ENCODE measurements at regions not wholly inside any gene's neighbourhood (a gene's known extent, or its start where the extent isn't known, plus 50 kb on each side); places are given as distances from the start of the nearest gene placed in this dataset.

DNA sequence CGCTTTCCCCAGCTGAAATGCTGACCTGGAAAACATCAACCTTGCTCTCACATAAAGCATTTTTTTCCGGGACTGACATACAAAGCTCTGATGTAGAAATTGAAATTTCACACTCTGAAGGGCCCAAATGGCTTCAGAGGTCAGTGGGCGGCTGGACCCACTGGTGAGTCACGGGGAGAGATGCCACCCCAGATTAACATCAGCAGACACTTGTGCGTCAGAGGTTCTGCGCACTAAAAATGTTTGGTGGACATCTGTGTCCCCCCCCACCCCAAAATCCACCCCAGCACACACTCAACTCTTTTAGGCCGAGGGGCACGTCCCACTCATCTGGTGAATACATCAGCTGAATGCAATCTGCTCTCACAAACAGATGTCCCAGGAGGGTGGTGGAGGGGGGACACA is 208.9 kb downstream of the ASB1 start:
- no peak for DNase-seq

DNA sequence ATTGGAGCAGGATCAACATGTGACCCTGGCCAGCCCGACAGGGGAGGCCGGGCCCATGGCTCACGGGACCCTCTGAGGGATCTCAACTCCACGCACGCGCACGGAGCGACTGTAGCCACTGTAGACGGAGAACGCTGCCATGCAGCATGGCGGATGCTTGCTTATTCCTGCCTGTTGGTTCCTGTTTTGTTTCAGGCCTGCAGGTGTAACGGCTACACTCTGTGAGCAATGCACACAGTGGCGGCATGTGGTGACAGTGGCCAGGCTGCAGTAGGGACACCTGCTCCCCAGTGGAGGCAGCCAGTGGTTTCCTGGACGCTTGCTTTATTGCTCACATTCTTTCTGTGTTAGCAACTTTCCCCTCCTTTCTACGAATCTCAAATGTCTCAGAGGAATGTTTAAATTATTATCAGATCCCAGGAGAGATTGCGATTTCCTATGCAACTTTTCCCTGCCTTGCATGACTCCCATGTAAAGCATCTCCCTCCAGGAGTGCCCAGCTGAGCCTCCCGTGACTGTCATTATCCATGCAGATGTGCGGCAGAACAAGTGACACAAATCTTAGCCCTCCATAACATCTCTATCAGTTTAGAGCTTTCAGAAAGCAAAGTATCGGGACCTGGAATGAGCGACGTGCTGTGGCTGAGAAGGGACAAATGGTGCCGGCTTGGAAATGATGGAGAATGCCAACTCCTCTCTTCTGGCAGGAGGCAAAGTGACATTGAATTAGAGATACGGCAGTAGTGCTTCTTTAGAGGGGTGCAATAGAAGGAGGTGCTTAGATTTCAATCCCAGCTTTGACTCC is 209.7 kb downstream of the ASB1 start:
- Histone ChIP-seq H3K27me3 (ENCODE audit: control insufficient read depth in 3 of 3, insufficient read depth in 3 of 3, low read length in 2 of 3) (peaks cover 0 to 5% (median 0%) of the 10 kb centered on the region in 3 donors), H3K27ac (ENCODE audit: low read depth in 1 of 2, low read length in 1 of 2) (no peak overlapping the region)

More for the DNA sequence above, 208.9 kb downstream of the ASB1 start:
- TF ChIP-seq, protein P1, sequence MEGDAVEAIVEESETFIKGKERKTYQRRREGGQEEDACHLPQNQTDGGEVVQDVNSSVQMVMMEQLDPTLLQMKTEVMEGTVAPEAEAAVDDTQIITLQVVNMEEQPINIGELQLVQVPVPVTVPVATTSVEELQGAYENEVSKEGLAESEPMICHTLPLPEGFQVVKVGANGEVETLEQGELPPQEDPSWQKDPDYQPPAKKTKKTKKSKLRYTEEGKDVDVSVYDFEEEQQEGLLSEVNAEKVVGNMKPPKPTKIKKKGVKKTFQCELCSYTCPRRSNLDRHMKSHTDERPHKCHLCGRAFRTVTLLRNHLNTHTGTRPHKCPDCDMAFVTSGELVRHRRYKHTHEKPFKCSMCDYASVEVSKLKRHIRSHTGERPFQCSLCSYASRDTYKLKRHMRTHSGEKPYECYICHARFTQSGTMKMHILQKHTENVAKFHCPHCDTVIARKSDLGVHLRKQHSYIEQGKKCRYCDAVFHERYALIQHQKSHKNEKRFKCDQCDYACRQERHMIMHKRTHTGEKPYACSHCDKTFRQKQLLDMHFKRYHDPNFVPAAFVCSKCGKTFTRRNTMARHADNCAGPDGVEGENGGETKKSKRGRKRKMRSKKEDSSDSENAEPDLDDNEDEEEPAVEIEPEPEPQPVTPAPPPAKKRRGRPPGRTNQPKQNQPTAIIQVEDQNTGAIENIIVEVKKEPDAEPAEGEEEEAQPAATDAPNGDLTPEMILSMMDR (IDR thresholded peaks at IDR 0.05; ENCODE audit: control extremely low read depth, extremely low read depth): no peak
- Histone ChIP-seq H3K27me3 (ENCODE audit: control insufficient read depth in 3 of 3, insufficient read depth in 3 of 3, low read length in 2 of 3) (peaks cover 0 to 5% (median 0%) of the 10 kb centered on the region in 3 donors), H3K4me3 (no peak overlapping the region), H3K27ac (ENCODE audit: low read depth in 1 of 2, low read length in 1 of 2) (no peak overlapping the region), H3K4me1 (ENCODE audit: control insufficient read depth in 5 of 5, insufficient read depth in 5 of 5, low read length in 5 of 5) (no peaks in the 10 kb centered on the region), H3K9me3 (ENCODE audit: control insufficient read depth in 4 of 4, insufficient read depth in 3 of 4, low read length in 3 of 4) (peaks cover 0 to 5% (median 0%) of the 10 kb centered on the region in 4 donors), H3K9ac (ENCODE audit: insufficient read depth in 1 of 2, low read length in 2 of 2) (no peak overlapping the region), H3K36me3 (ENCODE audit: control insufficient read depth in 4 of 4, insufficient read depth in 4 of 4, low read length in 4 of 4) (no peaks in the 10 kb centered on the region)
- no peak for ATAC-seq (ENCODE audit: insufficient read depth, low FRiP score)
- WGBS, 2 donors: 90 to 92% methylated on average over 8 of the region's 8 CpGs

DNA sequence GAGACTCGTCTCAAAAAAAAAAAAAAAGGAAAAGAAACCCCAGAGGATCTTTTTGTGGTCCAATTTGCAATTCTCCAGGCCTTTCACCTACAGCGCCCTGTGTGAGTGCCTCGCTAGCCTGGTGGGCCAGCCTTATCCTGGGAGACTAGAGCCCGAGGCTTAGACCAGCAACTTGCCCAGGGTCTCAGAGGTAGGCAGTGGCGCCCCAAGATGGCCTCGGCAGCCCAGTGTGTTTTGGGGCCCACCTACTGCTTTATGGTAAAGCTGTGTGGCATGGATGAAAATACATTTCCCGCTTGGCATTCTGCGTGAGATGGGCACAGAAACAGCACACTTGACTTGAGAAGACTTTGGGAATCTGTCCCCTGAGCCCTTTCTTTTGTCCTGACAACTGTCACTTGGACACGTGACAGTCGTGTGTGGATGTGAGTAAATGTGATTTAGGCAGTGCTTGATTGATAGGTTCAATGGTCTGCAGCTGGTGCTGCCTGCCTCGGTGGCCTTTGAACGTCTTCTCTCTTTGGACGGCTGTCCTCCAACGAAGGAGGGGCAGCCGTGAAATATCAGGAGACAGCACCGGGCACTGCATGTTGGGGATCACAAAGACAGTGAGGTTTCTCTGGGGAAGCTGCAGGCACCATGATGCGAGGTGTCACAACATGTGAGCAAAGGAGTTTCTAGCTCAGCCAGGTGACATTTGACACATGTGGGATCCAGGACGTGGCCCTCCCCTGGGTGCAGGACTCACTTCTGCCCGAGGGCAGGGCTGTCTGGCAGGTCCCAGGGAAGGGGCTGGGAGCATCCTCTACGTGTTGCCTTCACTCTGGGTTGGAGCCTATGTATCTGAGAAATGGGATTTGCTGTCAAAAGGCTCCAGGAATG is 209.5 kb upstream of the TWIST2 start:
- H3K36me3 ChIP-seq (ENCODE audit: control insufficient read depth in 4 of 4, insufficient read depth in 4 of 4, low read length in 4 of 4): no peaks in the 10 kb centered on the region
- 88 to 89% methylated on average over 19 to 20 of the region's 20 CpGs for WGBS, 2 donors

More for the DNA sequence above, 209.7 kb downstream of the ASB1 start:
- H3K4me1 ChIP-seq (ENCODE audit: control insufficient read depth in 5 of 5, insufficient read depth in 5 of 5, low read length in 5 of 5): no peaks in the 10 kb centered on the region
- TF ChIP-seq, protein P1 (IDR thresholded peaks at IDR 0.05; ENCODE audit: control extremely low read depth, extremely low read depth): no peak
- H3K36me3 ChIP-seq (ENCODE audit: control insufficient read depth in 4 of 4, insufficient read depth in 4 of 4, low read length in 4 of 4): no peaks in the 10 kb centered on the region
- no peak overlapping the region for H3K9ac ChIP-seq (ENCODE audit: insufficient read depth in 1 of 2, low read length in 2 of 2)
- ATAC-seq (ENCODE audit: insufficient read depth, low FRiP score) (no peak), DNase-seq (no peak)
- H3K4me3 ChIP-seq: no peak overlapping the region
- H3K9me3 ChIP-seq (ENCODE audit: control insufficient read depth in 4 of 4, insufficient read depth in 3 of 4, low read length in 3 of 4): peaks cover 0 to 5% (median 0%) of the 10 kb centered on the region in 4 donors
- WGBS, 2 donors: 86% methylated on average over 23 of the region's 23 CpGs

More for the DNA sequence above, 209.5 kb upstream of the TWIST2 start:
- TF ChIP-seq, protein P1 (IDR thresholded peaks at IDR 0.05; ENCODE audit: control extremely low read depth, extremely low read depth): no peak
- no peaks in the 10 kb centered on the region for H3K4me1 ChIP-seq (ENCODE audit: control insufficient read depth in 5 of 5, insufficient read depth in 5 of 5, low read length in 5 of 5)
- no peak overlapping the region for H3K27ac ChIP-seq (ENCODE audit: low read depth in 1 of 2, low read length in 1 of 2)
- ATAC-seq (ENCODE audit: insufficient read depth, low FRiP score): no peak
- peaks cover 0 to 5% (median 0%) of the 10 kb centered on the region in 4 donors for H3K9me3 ChIP-seq (ENCODE audit: control insufficient read depth in 4 of 4, insufficient read depth in 3 of 4, low read length in 3 of 4)
- H3K4me3 ChIP-seq: no peak overlapping the region
- DNase-seq: no peak
- H3K9ac ChIP-seq (ENCODE audit: insufficient read depth in 1 of 2, low read length in 2 of 2): no peak overlapping the region
- H3K27me3 ChIP-seq (ENCODE audit: control insufficient read depth in 3 of 3, insufficient read depth in 3 of 3, low read length in 2 of 3): peaks cover 0 to 3% (median 0%) of the 10 kb centered on the region in 3 donors
